Esophagus squamous epithelium (tissue), 5 donors: ENCODE measurements at regions not wholly inside any gene's neighbourhood (a gene's known extent, or its start where the extent isn't known, plus 50 kb on each side); places are given as distances from the start of the nearest gene placed in this dataset.

Source experiments
- DNase-seq: peaks from one replicate; lab custom pipeline; 2025; lab: John Stamatoyannopoulos, UW
- H3K27ac ChIP-seq, 4 donors: fragments of 200-600 bp; sonication (generic); one replicate each; pipeline ENCODE4 v1.5.1; 2016 to 2019; ENCODE audit warnings: mild to moderate bottlenecking in 1 of 4
- H3K27me3 ChIP-seq, 4 donors: fragments of 200-600 bp; sonication (generic); 1 replicate in 3 of 4; 2 replicates in 1 of 4; pipeline versions ENCODE4 v1.5.1 to v1.6.0; 2017 to 2021; ENCODE audit warnings: antibody characterized with exemption in 1 of 4
- H3K36me3 ChIP-seq, 3 donors: fragments of 200-600 bp; sonication (generic); one replicate each; pipeline ENCODE4 v1.5.1; 2016 to 2019
- H3K4me1 ChIP-seq, 3 donors: fragments of 200-600 bp; sonication (generic); one replicate each; pipeline ENCODE4 v1.5.1; 2017 to 2019
- H3K4me3 ChIP-seq, 4 donors: fragments of 200-600 bp; sonication (generic); 1 replicate in 3 of 4; 2 replicates in 1 of 4; pipeline ENCODE4 v1.5.1; 2016 to 2019; ENCODE audit warnings: mild to moderate bottlenecking in 2 of 4, moderate library complexity in 1 of 4
- H3K9me3 ChIP-seq, 3 donors: fragments of 200-600 bp; sonication (generic); one replicate each; pipeline ENCODE4 v1.5.1; 2016 to 2019
- CTCF ChIP-seq, 6 experiments: fragments of 450-650 bp in 4 of 6; fragments of 200-600 bp in 2 of 6; sonication (generic) in 2 of 6; IDR thresholded peaks; one replicate each; pipeline ENCODE4 v1.5.1; 2016 to 2019; ENCODE audit warnings: antibody characterized with exemption in 6 of 6, mild to moderate bottlenecking in 4 of 6, moderate library complexity in 4 of 6
- POLR2A ChIP-seq, 4 donors: fragments of 450-650 bp; IDR thresholded peaks; one replicate each; pipeline ENCODE4 v1.6.1; 2017; ENCODE audit warnings: antibody characterized with exemption in 4 of 4, mild to moderate bottlenecking in 4 of 4, moderate library complexity in 3 of 4
- WGBS, 2 donors: methylation state at CpG; one replicate each; pipeline ENCODE4 v1.1.5; 2018; 5-methylcytosine and 5-hydroxymethylcytosine counted together
- intact Hi-C: fragments of 100-400 bp; cut with DNase I; formaldehyde crosslinking; loops from one replicate; pipeline ENCODE4 v1.15.0; 2022
- donor health status: DM: yes; HTN: yes; CAD: no.

DNA sequence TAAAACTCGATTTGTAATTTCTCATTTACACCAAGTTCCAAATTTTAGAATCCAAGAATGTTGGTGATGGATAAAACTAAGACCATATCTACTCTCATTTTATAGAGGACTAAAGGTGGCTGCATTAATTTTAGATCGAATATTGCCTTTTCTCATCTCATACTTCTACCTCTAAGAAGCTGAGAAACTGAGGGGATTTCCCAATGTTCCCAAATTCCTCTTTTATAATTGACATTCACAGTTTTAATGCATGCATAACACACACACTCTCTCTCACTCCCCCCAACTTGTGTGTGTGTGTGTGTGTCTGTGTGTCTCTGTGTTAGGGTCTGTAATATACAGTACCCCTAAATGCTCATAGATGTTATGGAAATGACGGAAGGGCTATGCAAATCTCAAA, 328.8 kb upstream of the SLC14A2 start:
- no peaks in the 10 kb centered on the region for H3K36me3 ChIP-seq
- H3K27me3 ChIP-seq = no peaks in the 10 kb centered on the region
- TF ChIP-seq POLR2A (IDR thresholded peaks at IDR 0.05) (no peak), CTCF (IDR thresholded peaks at IDR 0.05) (no peak)
- H3K4me3 ChIP-seq = no peak overlapping the region
- WGBS, 2 donors = 70 to 71% methylated on average over 3 of the region's 3 CpGs
- no peak overlapping the region for H3K27ac ChIP-seq
- no peaks in the 10 kb centered on the region for H3K9me3 ChIP-seq
- no peaks in the 10 kb centered on the region for H3K4me1 ChIP-seq
- DNase-seq = no peak
- intact Hi-C loops = no loop called here

DNA sequence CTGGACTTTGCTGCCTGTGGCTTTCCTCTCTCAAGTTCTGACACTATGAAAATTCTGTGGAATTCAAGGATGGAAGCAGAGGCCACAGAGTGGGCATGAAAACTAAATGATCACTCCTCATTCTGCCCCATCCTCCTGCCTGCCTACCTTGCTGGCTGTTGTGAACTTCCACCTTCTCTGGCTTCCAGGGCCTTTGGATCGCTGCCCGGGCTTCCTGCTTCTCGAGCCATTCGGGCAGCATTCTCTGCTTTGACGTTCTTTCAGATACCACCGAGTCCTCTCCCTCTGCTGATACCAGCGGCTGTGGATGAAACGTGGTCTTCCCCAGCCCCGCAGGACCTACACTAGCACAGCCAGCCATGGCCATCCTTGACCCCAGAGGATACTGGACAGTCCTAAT, 327.7 kb upstream of the SLC14A2 start:
- Histone ChIP-seq H3K4me1 (no peaks in the 10 kb centered on the region), H3K27ac (no peak overlapping the region), H3K36me3 (no peaks in the 10 kb centered on the region), H3K9me3 (no peaks in the 10 kb centered on the region), H3K4me3 (no peak overlapping the region), H3K27me3 (no peaks in the 10 kb centered on the region)
- intact Hi-C loops = no loop called here
- 72 to 91% methylated on average over 6 to 8 of the region's 9 CpGs for WGBS, 2 donors
- TF ChIP-seq CTCF (IDR thresholded peaks at IDR 0.05) (no peak), POLR2A (IDR thresholded peaks at IDR 0.05) (no peak)
- DNase-seq = no peak

DNA sequence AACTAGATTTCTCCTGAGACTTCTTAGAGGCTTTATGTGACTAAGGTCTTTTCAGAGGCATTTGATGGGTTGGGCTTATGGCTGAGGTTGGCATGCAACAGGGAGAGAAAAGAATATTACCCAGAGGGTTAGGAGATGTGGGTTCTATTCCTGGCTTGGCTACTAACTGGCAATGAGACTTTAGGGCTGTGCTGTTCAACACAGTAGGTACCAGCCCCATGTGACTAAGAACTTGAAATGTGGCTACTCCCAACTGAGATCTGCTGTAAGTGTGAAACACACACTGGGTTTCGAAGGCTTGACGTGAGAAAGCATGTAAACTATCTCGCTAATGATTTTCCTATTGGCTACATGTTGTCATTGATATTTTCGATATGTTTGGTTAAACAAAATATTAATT, 324.9 kb upstream of the SLC14A2 start:
- Histone ChIP-seq H3K27me3 (no peaks in the 10 kb centered on the region), H3K36me3 (no peaks in the 10 kb centered on the region), H3K9me3 (no peaks in the 10 kb centered on the region), H3K4me1 (no peaks in the 10 kb centered on the region), H3K27ac (no peak overlapping the region), H3K4me3 (no peak overlapping the region)
- TF ChIP-seq CTCF (IDR thresholded peaks at IDR 0.05) (no peak), POLR2A (IDR thresholded peaks at IDR 0.05) (no peak)
- no peak for DNase-seq
- 83 to 92% methylated on average over 4 of the region's 4 CpGs for WGBS, 2 donors
- intact Hi-C loops = no loop called here

GRCh38 chr18:45291621-45292615, 323.4 kb upstream of the SLC14A2 start:
- intact Hi-C loops = no loop called here
- Histone ChIP-seq H3K9me3 (no peaks in the 10 kb centered on the region), H3K4me3 (no peak overlapping the region), H3K27ac (no peak overlapping the region), H3K27me3 (no peaks in the 10 kb centered on the region), H3K4me1 (no peaks in the 10 kb centered on the region), H3K36me3 (no peaks in the 10 kb centered on the region)
- TF ChIP-seq CTCF (IDR thresholded peaks at IDR 0.05) (no peak), POLR2A (IDR thresholded peaks at IDR 0.05) (no peak)
- WGBS, 2 donors = 63 to 76% methylated on average over 15 to 17 of the region's 17 CpGs
- no peak for DNase-seq

GRCh38 chr18:45295388-45295787, 319.9 kb upstream of the SLC14A2 start:
- H3K36me3 ChIP-seq = no peaks in the 10 kb centered on the region
- no peak overlapping the region for H3K27ac ChIP-seq
- H3K9me3 ChIP-seq = no peaks in the 10 kb centered on the region
- no peaks in the 10 kb centered on the region for H3K27me3 ChIP-seq
- no peak overlapping the region for H3K4me3 ChIP-seq
- no peak for DNase-seq
- TF ChIP-seq CTCF (IDR thresholded peaks at IDR 0.05) = no peak
- TF ChIP-seq POLR2A (IDR thresholded peaks at IDR 0.05) = no peak
- WGBS, 2 donors = 80 to 83% methylated on average over 6 of the region's 6 CpGs
- intact Hi-C loops = no loop called here
- H3K4me1 ChIP-seq = no peaks in the 10 kb centered on the region
